Ishikawa (cell line): ENCODE measurements at regions not wholly inside any gene's neighbourhood (a gene's known extent, or its start where the extent isn't known, plus 50 kb on each side); places are given as distances from the start of the nearest gene placed in this dataset.

ENCODE experiments used
- CEBPB ChIP-seq: IDR thresholded peaks from 2 replicates; pipeline ENCODE4 v1.6.1; 2012
- CREB1 ChIP-seq: IDR thresholded peaks from 2 replicates; pipeline ENCODE4 v1.6.1; 2012; ENCODE audit warnings: low read depth
- EGR1 ChIP-seq: IDR thresholded peaks from 2 replicates; pipeline ENCODE4 v1.6.1; 2012
- EP300 ChIP-seq: IDR thresholded peaks from 2 replicates; pipeline ENCODE4 v1.6.1; 2012; ENCODE audit warnings: borderline replicate concordance
- FOXM1 ChIP-seq: IDR thresholded peaks from 2 replicates; pipeline ENCODE4 v1.6.1; 2012; ENCODE audit warnings: low read depth, borderline replicate concordance
- NFIC ChIP-seq: IDR thresholded peaks from 2 replicates; pipeline ENCODE4 v1.6.1; 2012
- RAD21 ChIP-seq: IDR thresholded peaks from 2 replicates; pipeline ENCODE4 v1.6.1; 2012; ENCODE audit warnings: low read depth
- TAF1 ChIP-seq: IDR thresholded peaks from 2 replicates; pipeline ENCODE4 v1.6.1; 2012; ENCODE audit warnings: low read depth, mild to moderate bottlenecking
- TCF12 ChIP-seq: IDR thresholded peaks from 2 replicates; pipeline ENCODE4 v1.6.1; 2012; ENCODE audit warnings: low read depth
- TEAD4 ChIP-seq: IDR thresholded peaks from 2 replicates; pipeline ENCODE4 v1.6.1; 2012
- YY1 ChIP-seq: IDR thresholded peaks from 2 replicates; pipeline ENCODE4 v1.6.1; 2012; ENCODE audit warnings: low read depth
- ZBTB7A ChIP-seq: IDR thresholded peaks from 2 replicates; pipeline ENCODE4 v1.6.1; 2012; ENCODE audit warnings: low read depth
- TF ChIP-seq, protein P1 (sequence below): IDR thresholded peaks from 2 replicates; pipeline ENCODE4 v1.6.1; 2012
- TF ChIP-seq, protein P2 (sequence below): IDR thresholded peaks from 2 replicates; pipeline ENCODE4 v1.6.1; 2012; ENCODE audit warnings: low read depth, mild to moderate bottlenecking
- TF ChIP-seq, protein P3 (sequence below): IDR thresholded peaks from 2 replicates; pipeline ENCODE4 v1.6.1; 2012

DNA sequence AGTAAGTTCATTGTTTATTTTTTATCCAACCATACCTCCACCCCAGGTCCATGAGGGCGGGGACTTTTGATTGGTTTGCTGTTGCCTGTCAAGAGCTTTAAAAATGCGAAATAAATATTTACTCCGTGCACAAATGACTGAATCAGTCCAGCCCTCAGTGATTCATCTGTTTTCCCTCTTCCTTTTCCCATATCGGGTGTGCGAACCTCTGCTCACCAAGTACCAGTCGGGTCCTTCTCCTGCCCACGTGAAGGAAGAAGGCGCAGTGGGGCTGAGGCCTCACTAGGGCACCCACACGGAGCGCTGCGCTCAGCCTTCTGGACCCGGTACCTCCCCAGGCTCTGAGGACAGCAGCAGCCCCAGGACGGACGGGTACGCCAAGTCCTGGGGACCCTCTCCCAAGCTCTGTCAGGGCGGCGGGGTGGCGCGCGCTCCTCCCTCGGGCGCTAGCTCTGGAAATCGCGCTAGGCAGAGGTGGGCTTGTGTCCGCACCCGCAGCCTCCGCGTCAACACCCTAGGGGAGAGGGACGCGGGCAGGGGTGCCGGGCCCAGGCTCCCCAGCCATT lies 70.5 kb upstream of the EPHB3 start:
- TF ChIP-seq TCF12 (no peak), TEAD4 (no peak), CREB1 (no peak), YY1 (no peak), EP300 (no peak), CEBPB (no peak), ZBTB7A (no peak), RAD21 (no peak), TAF1 (no peak), NFIC (no peak), EGR1 (no peak), FOXM1 (no peak)
- TF ChIP-seq, protein P1, sequence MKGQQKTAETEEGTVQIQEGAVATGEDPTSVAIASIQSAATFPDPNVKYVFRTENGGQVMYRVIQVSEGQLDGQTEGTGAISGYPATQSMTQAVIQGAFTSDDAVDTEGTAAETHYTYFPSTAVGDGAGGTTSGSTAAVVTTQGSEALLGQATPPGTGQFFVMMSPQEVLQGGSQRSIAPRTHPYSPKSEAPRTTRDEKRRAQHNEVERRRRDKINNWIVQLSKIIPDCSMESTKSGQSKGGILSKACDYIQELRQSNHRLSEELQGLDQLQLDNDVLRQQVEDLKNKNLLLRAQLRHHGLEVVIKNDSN: no peak
- TF ChIP-seq, protein P2, sequence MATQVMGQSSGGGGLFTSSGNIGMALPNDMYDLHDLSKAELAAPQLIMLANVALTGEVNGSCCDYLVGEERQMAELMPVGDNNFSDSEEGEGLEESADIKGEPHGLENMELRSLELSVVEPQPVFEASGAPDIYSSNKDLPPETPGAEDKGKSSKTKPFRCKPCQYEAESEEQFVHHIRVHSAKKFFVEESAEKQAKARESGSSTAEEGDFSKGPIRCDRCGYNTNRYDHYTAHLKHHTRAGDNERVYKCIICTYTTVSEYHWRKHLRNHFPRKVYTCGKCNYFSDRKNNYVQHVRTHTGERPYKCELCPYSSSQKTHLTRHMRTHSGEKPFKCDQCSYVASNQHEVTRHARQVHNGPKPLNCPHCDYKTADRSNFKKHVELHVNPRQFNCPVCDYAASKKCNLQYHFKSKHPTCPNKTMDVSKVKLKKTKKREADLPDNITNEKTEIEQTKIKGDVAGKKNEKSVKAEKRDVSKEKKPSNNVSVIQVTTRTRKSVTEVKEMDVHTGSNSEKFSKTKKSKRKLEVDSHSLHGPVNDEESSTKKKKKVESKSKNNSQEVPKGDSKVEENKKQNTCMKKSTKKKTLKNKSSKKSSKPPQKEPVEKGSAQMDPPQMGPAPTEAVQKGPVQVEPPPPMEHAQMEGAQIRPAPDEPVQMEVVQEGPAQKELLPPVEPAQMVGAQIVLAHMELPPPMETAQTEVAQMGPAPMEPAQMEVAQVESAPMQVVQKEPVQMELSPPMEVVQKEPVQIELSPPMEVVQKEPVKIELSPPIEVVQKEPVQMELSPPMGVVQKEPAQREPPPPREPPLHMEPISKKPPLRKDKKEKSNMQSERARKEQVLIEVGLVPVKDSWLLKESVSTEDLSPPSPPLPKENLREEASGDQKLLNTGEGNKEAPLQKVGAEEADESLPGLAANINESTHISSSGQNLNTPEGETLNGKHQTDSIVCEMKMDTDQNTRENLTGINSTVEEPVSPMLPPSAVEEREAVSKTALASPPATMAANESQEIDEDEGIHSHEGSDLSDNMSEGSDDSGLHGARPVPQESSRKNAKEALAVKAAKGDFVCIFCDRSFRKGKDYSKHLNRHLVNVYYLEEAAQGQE: no peak
- TF ChIP-seq, protein P3, sequence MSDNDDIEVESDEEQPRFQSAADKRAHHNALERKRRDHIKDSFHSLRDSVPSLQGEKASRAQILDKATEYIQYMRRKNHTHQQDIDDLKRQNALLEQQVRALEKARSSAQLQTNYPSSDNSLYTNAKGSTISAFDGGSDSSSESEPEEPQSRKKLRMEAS: no peak

DNA sequence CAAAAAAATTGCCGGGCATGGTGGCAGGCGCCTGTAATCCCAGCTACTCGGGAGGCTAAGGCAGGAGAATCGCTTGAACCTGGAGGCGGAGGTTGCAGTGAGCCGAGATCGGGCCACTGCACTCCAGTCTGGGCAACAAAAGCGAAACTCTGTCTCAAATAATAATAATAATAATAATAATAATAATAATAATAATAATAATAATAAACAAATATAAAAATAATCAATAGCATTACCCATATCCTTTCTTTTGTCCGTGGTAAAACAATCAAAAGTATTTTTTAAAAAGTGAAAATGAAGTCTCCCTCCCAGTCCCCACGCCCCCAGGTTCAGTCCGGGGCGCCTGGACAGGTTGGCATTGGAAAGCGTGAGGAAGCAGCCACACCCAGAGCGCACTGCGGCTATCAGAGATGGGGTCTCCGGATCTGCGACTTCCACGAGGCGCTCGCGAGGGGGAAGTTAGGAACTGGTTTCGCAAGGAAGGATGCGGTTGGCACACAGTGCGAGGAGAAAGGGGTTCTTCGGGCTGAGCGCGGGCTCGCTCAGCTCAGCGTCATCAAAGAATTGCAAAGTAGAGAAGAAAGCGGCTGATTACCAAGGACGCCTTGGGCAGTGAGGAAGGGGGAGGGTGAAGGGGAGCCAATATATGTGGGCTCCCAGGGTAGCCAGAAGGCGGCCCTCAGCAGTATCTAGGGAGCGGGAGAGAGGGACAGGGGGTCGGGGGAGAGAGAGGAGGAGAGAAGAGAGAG lies 69.5 kb upstream of the EPHB3 start:
- no peak for TF ChIP-seq FOXM1
- TF ChIP-seq RAD21: no peak
- no peak for TF ChIP-seq ZBTB7A
- TF ChIP-seq, protein P1: no peak
- TF ChIP-seq TAF1: no peak
- TF ChIP-seq, protein P3: no peak
- no peak for TF ChIP-seq EP300
- no peak for TF ChIP-seq TEAD4
- TF ChIP-seq, protein P2: no peak
- no peak for TF ChIP-seq EGR1
- TF ChIP-seq YY1: no peak
- TF ChIP-seq NFIC: no peak

DNA sequence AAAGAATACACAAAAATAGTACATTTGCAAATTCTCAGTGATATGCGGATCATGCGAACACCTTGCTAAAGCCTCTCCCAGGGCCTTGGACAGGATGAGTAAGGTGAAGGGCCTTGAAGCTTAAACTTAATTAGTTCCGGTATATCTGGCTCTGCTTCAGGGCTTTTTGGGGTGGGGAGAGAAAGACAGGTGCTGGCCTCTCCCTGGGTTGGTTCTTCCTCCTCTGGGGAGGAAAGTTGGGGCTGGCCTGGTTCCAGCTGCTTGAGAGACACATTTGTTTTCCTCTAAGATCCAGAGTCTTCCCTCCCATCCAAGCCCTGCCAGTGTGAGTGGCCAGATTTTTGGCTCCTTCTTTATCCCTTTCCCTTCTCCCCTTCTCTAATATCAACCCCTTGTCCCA lies 64.7 kb upstream of the EPHB3 start:
- TF ChIP-seq EP300: no peak
- TF ChIP-seq YY1: no peak
- TF ChIP-seq CREB1: no peak
- TF ChIP-seq RAD21: no peak
- no peak for TF ChIP-seq FOXM1
- TF ChIP-seq TCF12: no peak
- TF ChIP-seq, protein P2: no peak
- TF ChIP-seq, protein P3: no peak
- no peak for TF ChIP-seq NFIC
- TF ChIP-seq, protein P1: no peak
- TF ChIP-seq EGR1: no peak
- TF ChIP-seq CEBPB: no peak
- TF ChIP-seq ZBTB7A: no peak
- no peak for TF ChIP-seq TAF1
- no peak for TF ChIP-seq TEAD4
